EL (cell line): ENCODE measurements at regions not wholly inside any gene's neighbourhood (a gene's known extent, or its start where the extent isn't known, plus 50 kb on each side); places are given as distances from the start of the nearest gene placed in this dataset.

ENCODE experiments used
- DNase-seq: peaks from one replicate; pipeline ENCODE4 v3.0.0-alpha.2; 2016

GRCh38 chr5:171633776-171634470 is 151.7 kb upstream of the SMIM23 start:
- DNase-seq = no peak

DNA sequence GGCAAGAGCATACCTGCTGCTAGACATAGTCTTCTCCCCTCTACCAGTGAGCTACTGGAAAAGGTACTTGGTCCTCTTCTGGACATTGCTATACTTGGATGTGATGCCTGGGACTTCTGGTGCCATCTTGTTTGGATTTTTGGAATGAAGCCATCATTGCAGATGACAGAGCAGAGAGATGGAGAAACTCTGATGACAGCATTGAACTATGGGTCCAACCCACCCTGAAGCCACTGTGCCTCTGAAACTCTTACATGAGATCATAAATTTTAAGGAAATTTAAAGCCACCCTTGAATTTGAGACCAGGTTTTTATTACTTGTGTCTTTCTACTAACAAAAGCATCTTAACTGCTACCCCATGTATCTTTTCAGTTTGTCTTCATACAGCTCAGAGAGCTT is 151.1 kb upstream of the SMIM23 start:
- DNase-seq = no peak

DNA sequence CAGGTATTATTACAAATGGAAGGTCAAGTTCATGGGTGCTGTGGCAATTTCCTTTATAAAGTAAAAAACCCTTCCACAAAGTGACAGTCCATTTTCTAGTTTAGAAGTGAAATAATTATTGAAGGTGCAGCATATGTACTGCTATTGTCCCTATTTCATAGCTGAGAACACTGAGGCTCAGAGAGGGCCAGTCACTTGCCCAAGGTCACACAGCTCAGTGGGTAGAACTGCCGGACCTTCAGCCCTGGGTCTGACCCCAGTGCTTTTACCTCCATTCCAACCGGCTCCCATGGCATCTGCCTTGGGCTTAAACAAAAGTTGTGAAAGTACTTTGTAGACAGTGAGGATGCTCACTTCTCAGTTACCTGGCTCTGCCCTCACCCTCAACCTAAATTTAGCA is 150.6 kb upstream of the SMIM23 start:
- DNase-seq = no peak

DNA sequence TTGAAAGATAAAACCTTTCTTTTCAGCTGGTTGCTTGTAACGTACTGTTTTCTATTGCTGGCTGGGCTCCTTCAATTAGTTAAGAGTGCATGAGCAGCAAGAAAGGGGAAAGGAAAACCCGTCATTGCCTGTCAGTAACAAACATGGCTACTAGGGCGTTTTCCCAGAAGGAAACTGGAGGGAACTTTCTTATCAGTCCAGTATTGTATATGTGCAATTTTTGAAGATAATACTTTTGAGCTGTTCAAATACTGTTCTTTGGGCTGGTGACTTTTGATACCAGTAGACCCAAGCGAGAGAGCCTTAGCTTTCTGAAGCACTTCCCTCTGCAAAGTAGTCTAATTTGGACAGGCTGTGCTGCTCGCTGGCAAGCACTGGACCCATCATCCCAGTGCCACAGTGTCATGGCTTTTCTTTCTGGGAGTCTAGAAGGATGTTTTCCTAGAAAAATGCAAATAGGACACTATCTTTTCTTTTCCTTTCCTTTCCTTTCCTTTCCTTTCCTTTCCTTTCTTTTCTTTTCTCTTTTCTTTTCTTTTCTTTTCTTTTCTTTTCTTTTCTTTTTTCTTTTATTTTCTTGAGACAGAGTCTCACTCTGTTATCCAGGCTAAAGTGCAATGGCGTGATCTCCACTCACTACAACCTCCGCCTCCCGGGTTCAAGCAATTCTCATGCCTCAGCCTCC is 149.9 kb upstream of the SMIM23 start:
- DNase-seq = no peak

- no peak for DNase-seq
Observed at GRCh38 chr5:171637811-171638210, 147.8 kb upstream of the SMIM23 start.

GRCh38 chr5:171639205-171639621 is 146.4 kb upstream of the SMIM23 start:
- DNase-seq = no peak

GRCh38 chr5:171639966-171640365 is 145.7 kb upstream of the SMIM23 start:
- peak; percentile 71 for DNase-seq

- no peak for DNase-seq
Observed at GRCh38 chr5:171640480-171640879, 145.1 kb upstream of the SMIM23 start.

- no peak for DNase-seq
Observed at GRCh38 chr5:171641891-171642290, 143.7 kb upstream of the SMIM23 start.

DNA sequence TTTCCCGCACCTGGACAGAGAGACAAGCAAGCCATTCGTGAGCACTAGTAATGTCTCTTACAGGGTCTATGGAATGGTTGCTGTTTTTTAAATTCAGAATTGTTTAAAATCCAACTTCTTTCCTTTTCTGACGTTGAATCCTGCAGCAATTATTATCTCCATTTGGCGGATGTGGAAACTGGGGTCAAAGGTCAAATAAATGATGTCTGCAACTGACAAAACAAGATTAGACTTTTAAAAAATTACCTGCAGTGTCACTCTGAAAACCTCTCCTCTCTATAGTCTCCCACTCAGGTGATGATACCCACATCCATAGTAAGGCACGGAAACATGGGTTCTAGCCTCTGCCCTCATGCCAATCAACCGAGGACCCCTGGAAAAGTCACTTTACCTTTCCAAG is 142.7 kb upstream of the SMIM23 start:
- no peak for DNase-seq

DNA sequence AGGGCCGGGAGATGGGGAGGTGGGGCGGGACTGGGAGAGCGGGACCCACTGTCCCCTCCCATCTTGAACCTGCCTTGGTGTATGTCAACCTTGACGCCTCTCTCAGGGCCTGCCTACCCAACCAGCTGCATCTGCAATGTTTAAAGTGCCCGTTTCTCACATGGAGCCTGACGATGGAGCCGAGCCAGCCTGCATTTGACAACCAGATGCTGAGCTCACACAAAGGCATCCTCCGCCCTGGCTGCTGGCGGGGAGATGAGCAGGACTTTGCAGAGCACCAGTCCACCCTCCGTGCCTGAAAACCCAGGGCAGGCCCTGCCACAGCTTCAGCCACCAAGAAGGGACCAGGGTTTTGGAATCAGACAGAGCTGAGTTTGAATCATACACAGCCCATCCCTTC is 141.1 kb upstream of the SMIM23 start:
- DNase-seq = no peak

GRCh38 chr5:171646102-171647042 is 139.2 kb upstream of the SMIM23 start:
- DNase-seq = no peak

GRCh38 chr5:171647043-171647903 is 138.3 kb upstream of the SMIM23 start:
- DNase-seq = peak; percentile 84

DNA sequence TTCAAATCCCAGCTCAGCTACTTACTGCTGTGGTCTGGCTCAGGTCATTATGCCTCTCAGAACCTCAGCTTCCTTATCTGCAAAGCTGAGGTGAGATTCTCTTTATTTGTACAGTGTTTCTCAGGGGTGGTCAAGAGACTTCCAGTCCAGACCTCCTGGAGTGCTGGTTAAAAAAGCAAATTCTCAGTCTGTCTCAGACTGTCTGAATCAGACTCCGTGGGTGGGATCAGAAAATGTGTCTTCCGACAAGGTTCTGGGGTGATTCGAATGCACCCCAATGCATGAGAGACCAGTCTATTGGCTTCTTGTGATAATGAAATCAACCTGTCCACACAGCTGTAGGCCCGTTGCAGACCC is 137.7 kb upstream of the SMIM23 start:
- DNase-seq = no peak

DNA sequence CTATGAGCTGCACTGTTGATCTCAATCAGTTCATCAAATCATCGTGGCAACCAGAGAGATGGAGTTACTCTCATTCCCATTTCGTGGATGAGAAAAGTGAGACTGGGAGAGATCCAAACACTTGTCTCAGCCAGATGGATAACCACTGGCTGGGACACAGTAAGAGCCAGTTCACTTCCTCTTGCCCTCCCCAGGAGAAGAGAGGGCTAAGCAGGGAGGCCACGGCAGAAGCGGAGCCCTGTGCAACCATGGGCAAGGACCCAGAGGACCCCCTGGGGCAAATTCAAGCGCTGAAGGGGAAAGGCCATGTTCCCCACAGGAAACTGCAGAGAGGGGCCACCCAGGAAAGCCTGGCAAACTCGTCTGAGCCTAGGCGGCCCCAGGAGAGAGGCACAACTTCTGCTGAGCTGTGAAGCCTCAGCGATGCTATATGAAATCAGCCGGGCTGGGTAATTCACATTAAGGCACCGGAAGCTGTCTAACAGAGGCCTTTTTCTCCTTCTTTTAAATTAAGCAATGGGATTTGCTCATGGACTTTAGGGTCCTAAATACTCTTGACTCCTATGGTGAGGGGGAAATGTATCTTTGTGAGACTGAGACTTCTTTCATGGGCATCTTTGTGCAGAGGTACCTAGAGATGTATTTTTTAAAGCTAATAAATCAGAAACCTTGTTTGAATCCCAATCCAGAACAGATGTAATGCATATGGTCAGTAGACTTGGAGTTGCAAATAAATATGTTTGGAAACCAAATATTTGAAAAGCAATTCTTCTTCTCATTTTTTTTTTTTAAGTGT is 137.1 kb upstream of the SMIM23 start:
- no peak for DNase-seq

DNA sequence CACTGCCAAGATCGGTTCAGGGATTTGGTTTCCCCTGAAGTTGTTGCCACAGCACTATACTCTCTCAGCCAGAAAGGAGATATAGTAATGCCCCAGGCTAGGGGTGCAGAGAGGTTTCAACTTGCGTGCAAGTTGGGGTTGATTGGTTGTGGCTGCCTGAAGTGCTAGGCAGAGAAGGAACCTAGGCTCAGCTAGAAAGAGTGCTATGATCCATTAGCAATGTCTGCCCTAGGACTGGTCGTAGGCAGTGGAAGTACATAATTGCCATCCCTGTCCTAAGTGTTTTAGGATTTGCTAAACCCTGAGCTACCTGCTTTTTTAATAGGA is 136.6 kb upstream of the SMIM23 start:
- DNase-seq = no peak

GRCh38 chr5:171650597-171650996 is 135.0 kb upstream of the SMIM23 start:
- DNase-seq = no peak

- DNase-seq = no peak
Observed at GRCh38 chr5:171651102-171651501, 134.5 kb upstream of the SMIM23 start.

DNA sequence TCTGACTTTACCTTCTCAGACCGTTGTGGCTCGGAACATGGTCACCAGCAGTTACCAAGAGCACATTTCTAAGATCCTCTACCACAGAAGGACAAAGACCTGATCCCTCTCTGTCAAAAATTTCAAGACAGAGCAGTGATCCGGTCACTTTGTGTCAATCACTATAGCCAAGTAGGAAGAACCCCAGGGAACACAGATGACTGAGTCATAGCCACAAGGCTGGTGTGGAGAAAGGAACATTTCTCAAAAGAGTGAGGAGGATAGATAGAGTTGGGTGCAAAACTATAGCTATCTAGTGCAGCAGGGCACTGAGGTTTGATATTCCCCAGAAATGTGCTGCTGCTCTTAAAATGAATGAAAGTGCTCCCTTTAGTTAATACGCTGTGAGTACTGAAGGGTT is 130.7 kb upstream of the SMIM23 start:
- no peak for DNase-seq

DNA sequence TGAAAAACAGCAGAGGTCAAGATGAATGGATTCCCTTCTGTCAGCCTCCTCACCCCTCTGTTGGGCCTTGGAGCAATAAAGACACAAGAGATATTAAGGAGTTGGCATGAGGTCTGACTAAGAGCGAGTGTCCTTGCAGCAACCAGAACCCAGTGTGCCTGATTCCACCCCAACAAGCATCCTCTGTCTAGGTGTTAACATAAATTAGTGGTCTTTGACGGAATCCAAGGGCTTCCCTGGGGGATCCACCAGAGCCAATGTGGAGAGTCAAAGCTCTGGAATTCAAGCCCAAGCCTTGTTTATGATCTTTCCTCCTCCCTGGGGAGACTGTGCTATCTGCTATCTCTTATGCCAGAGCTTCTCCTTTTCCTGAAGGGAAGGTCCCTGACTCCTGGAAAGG is 128.1 kb upstream of the SMIM23 start:
- no peak for DNase-seq

- DNase-seq = no peak
Observed at GRCh38 chr5:171659896-171660295, 125.7 kb upstream of the SMIM23 start.

- no peak for DNase-seq
Observed at GRCh38 chr5:171660434-171660833, 125.2 kb upstream of the SMIM23 start.
